Glomerular endothelial cell (primary cell): ENCODE measurements at regions not wholly inside any gene's neighbourhood (a gene's known extent, or its start where the extent isn't known, plus 50 kb on each side); places are given as distances from the start of the nearest gene placed in this dataset.

Source experiments
- DNase-seq: peaks from one replicate; pipeline ENCODE4 v3.0.0-alpha.2; 2011; ENCODE audit warnings: low read depth, low spot score; ENCODE audit errors: extremely low read depth

GRCh38 chr9:663541-663940 is 178.0 kb upstream of the DMRT1 start:
- no peak for DNase-seq

GRCh38 chr9:665296-665695 is 176.2 kb upstream of the DMRT1 start:
- DNase-seq = no peak

GRCh38 chr9:671997-672396 is 169.5 kb upstream of the DMRT1 start:
- no peak for DNase-seq

- no peak for DNase-seq
Measured at GRCh38 chr9:672851-673250, 168.6 kb upstream of the DMRT1 start.

GRCh38 chr9:673264-673965 is 168.1 kb upstream of the DMRT1 start:
- DNase-seq = no peak

- no peak for DNase-seq
Measured at GRCh38 chr9:673966-674526, 167.5 kb upstream of the DMRT1 start.

- DNase-seq = no peak
Measured at GRCh38 chr9:675697-676370, 165.7 kb upstream of the DMRT1 start.

GRCh38 chr9:676780-677438 is 164.6 kb upstream of the DMRT1 start:
- no peak for DNase-seq

- DNase-seq = no peak
Measured at GRCh38 chr9:677461-678097, 163.9 kb upstream of the DMRT1 start.

- DNase-seq = no peak
Measured at GRCh38 chr9:678897-679296, 162.6 kb upstream of the DMRT1 start.

- no peak for DNase-seq
Measured at GRCh38 chr9:679462-679861, 162.0 kb upstream of the DMRT1 start.

GRCh38 chr9:680106-680505 is 161.4 kb upstream of the DMRT1 start:
- DNase-seq = no peak

GRCh38 chr9:682633-683508 is 158.6 kb upstream of the DMRT1 start:
- no peak for DNase-seq

GRCh38 chr9:683509-684021 is 157.9 kb upstream of the DMRT1 start:
- DNase-seq = no peak

GRCh38 chr9:684054-684890 is 157.2 kb upstream of the DMRT1 start:
- DNase-seq = no peak

- no peak for DNase-seq
Measured at GRCh38 chr9:684941-685340, 156.6 kb upstream of the DMRT1 start.

- DNase-seq = no peak
Measured at GRCh38 chr9:686321-686813, 155.1 kb upstream of the DMRT1 start.

GRCh38 chr9:687034-687785 is 154.3 kb upstream of the DMRT1 start:
- DNase-seq = no peak
